Suprapubic skin (tissue), 4 donors: ENCODE measurements at regions not wholly inside any gene's neighbourhood (a gene's known extent, or its start where the extent isn't known, plus 50 kb on each side); places are given as distances from the start of the nearest gene placed in this dataset.

ENCODE experiments used
- DNase-seq, 2 donors: peaks; one replicate each; pipeline ENCODE4 v3.0.0-alpha.2; 2019; ENCODE audit warnings: low spot score in 2 of 2
- H3K27ac ChIP-seq: fragments of 200-600 bp; sonication (generic); one replicate; pipeline ENCODE4 v1.5.1; 2019
- H3K27me3 ChIP-seq: fragments of 200-600 bp; sonication (generic); one replicate; pipeline ENCODE4 v1.5.1; 2019
- H3K36me3 ChIP-seq: fragments of 200-600 bp; sonication (generic); one replicate; pipeline ENCODE4 v1.5.1; 2019
- H3K4me1 ChIP-seq: fragments of 200-600 bp; sonication (generic); one replicate; pipeline ENCODE4 v1.5.1; 2019
- H3K4me3 ChIP-seq: fragments of 200-600 bp; sonication (generic); one replicate; pipeline ENCODE4 v1.5.1; 2019; ENCODE audit warnings: mild to moderate bottlenecking
- H3K9me3 ChIP-seq: fragments of 200-600 bp; sonication (generic); one replicate; pipeline ENCODE4 v1.5.1; 2019
- CTCF ChIP-seq, 2 donors: fragments of 200-600 bp in 1 of 2; fragments of 450-650 bp in 1 of 2; sonication (generic) in 1 of 2; IDR thresholded peaks; one replicate each; pipeline ENCODE4 v1.5.1; 2016 to 2019; ENCODE audit warnings: antibody characterized with exemption in 2 of 2, mild to moderate bottlenecking in 1 of 2, moderate library complexity in 1 of 2
- EP300 ChIP-seq: sonication (generic); formaldehyde crosslinking; IDR thresholded peaks from one replicate; pipeline ENCODE4 v1.6.1; 2017; ENCODE audit warnings: antibody characterized with exemption
- POLR2A ChIP-seq, 2 donors: fragments of 450-650 bp; IDR thresholded peaks; one replicate each; pipeline ENCODE4 v1.6.1; 2017; ENCODE audit warnings: antibody characterized with exemption in 2 of 2, mild to moderate bottlenecking in 2 of 2, moderate library complexity in 2 of 2
- POLR2AphosphoS5 ChIP-seq, 3 donors: sonication (generic); formaldehyde crosslinking; IDR thresholded peaks; one replicate each; pipeline ENCODE4 v1.6.1; 2017; ENCODE audit warnings: antibody characterized with exemption in 3 of 3
- WGBS: methylation state at CpG from one replicate; pipeline ENCODE4 v1.1.5; 2018; 5-methylcytosine and 5-hydroxymethylcytosine counted together

GRCh38 chrX:129125122-129125914 is 398.0 kb downstream of the SMARCA1 start:
- H3K4me1 ChIP-seq, result no peaks in the 10 kb centered on the region
- H3K27ac ChIP-seq, result no peak overlapping the region
- H3K27me3 ChIP-seq, result no peaks in the 10 kb centered on the region
- no peak for DNase-seq
- H3K36me3 ChIP-seq, result no peaks in the 10 kb centered on the region
- H3K4me3 ChIP-seq, result no peak overlapping the region
- WGBS, result 87% methylated on average over 6 of the region's 6 CpGs
- TF ChIP-seq POLR2AphosphoS5 (IDR thresholded peaks at IDR 0.05) (no peak), EP300 (no peak), CTCF (IDR thresholded peaks at IDR 0.05) (no peak), POLR2A (IDR thresholded peaks at IDR 0.05) (no peak)
- H3K9me3 ChIP-seq, result no peaks in the 10 kb centered on the region

- Histone ChIP-seq H3K27me3 (no peaks in the 10 kb centered on the region), H3K36me3 (no peaks in the 10 kb centered on the region), H3K27ac (no peak overlapping the region), H3K4me3 (no peak overlapping the region), H3K4me1 (no peaks in the 10 kb centered on the region), H3K9me3 (no peaks in the 10 kb centered on the region)
- 70% methylated on average over 6 of the region's 6 CpGs for WGBS
- DNase-seq, result no peak
- TF ChIP-seq POLR2AphosphoS5 (IDR thresholded peaks at IDR 0.05), result no peak
- no peak for TF ChIP-seq POLR2A (IDR thresholded peaks at IDR 0.05)
- no peak for TF ChIP-seq CTCF (IDR thresholded peaks at IDR 0.05)
- no peak for TF ChIP-seq EP300
Observed at GRCh38 chrX:129123795-129124194, 399.5 kb downstream of the SMARCA1 start.

GRCh38 chrX:129116676-129117470 is 406.4 kb downstream of the SMARCA1 start:
- H3K4me3 ChIP-seq, result no peak overlapping the region
- WGBS, result 71% methylated on average over 8 of the region's 8 CpGs
- H3K27me3 ChIP-seq, result no peaks in the 10 kb centered on the region
- TF ChIP-seq EP300 (no peak), POLR2AphosphoS5 (IDR thresholded peaks at IDR 0.05) (no peak), CTCF (IDR thresholded peaks at IDR 0.05) (no peak), POLR2A (IDR thresholded peaks at IDR 0.05) (no peak)
- H3K36me3 ChIP-seq, result no peaks in the 10 kb centered on the region
- H3K9me3 ChIP-seq, result no peaks in the 10 kb centered on the region
- H3K4me1 ChIP-seq, result no peaks in the 10 kb centered on the region
- DNase-seq, result no peak
- no peak overlapping the region for H3K27ac ChIP-seq

- Histone ChIP-seq H3K36me3 (no peaks in the 10 kb centered on the region), H3K27me3 (no peaks in the 10 kb centered on the region), H3K4me3 (no peak overlapping the region), H3K9me3 (no peaks in the 10 kb centered on the region), H3K27ac (no peak overlapping the region), H3K4me1 (no peaks in the 10 kb centered on the region)
- WGBS, result 76% methylated on average over 1 of the region's 1 CpG
- TF ChIP-seq CTCF (IDR thresholded peaks at IDR 0.05) (no peak), POLR2AphosphoS5 (IDR thresholded peaks at IDR 0.05) (no peak), POLR2A (IDR thresholded peaks at IDR 0.05) (no peak), EP300 (no peak)
- DNase-seq, result no peak
Observed at GRCh38 chrX:129115935-129116334, 407.4 kb downstream of the SMARCA1 start.

GRCh38 chrX:129115104-129115503 is 408.2 kb downstream of the SMARCA1 start:
- WGBS, result 50% methylated on average over 1 of the region's 1 CpG
- H3K27me3 ChIP-seq, result no peaks in the 10 kb centered on the region
- H3K36me3 ChIP-seq, result no peaks in the 10 kb centered on the region
- TF ChIP-seq EP300 (no peak), CTCF (IDR thresholded peaks at IDR 0.05) (no peak), POLR2A (IDR thresholded peaks at IDR 0.05) (no peak), POLR2AphosphoS5 (IDR thresholded peaks at IDR 0.05) (no peak)
- no peak overlapping the region for H3K27ac ChIP-seq
- DNase-seq, result no peak
- no peaks in the 10 kb centered on the region for H3K9me3 ChIP-seq
- no peak overlapping the region for H3K4me3 ChIP-seq
- H3K4me1 ChIP-seq, result no peaks in the 10 kb centered on the region
